ENCODE measurements at regions not wholly inside any gene's neighbourhood (a gene's known extent, or its start where the extent isn't known, plus 50 kb on each side); places are given as distances from the start of the nearest gene placed in this dataset.

DNA sequence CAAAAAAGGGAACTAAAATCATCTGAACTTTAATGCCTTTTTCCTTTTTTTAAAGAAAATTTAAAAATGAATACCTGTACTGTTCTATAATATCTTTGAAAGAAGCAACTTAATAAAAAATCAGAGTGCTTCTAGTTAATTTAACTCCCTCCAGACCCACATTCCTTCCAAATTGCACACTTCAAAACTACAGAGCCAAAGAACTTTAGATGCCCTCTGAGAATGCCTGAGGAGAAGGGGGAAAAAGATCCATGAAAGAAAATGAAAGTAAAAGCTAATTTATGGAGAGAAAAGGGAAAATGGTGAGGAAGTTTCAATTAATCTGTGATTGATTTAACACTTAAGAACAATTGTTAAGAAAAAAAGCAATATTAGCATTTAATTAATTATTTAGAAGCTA is 1141.6 kb downstream of the IGSF11 start:
- TF ChIP-seq POLR2A (IDR thresholded peaks at IDR 0.05; ENCODE audit: low read length) (no peak), GATA1 (IDR thresholded peaks at IDR 0.05; ENCODE audit: low read depth, low read length) (no peak)
